Neural progenitor cell (in vitro differentiated cells): ENCODE measurements at regions not wholly inside any gene's neighbourhood (a gene's known extent, or its start where the extent isn't known, plus 50 kb on each side); places are given as distances from the start of the nearest gene placed in this dataset.

Experiments
- CTCF ChIP-seq: fragments of 200-600 bp; sonication (generic); IDR thresholded peaks from 2 replicates; pipeline ENCODE4 v1.5.1; 2017; ENCODE audit warnings: antibody characterized with exemption, mild to moderate bottlenecking
- EZH2 ChIP-seq: fragments of 200-600 bp; sonication (generic); IDR thresholded peaks from 2 replicates; pipeline ENCODE4 v1.6.1; 2017; ENCODE audit warnings: antibody characterized with exemption, mild to moderate bottlenecking, moderate library complexity

- TF ChIP-seq CTCF (no peak), EZH2 (no peak)
These were observed 59.7 kb upstream of the TMEM108 start for GRCh38 chr3:132978464-132978863.
